ENCODE measurements at regions not wholly inside any gene's neighbourhood (a gene's known extent, or its start where the extent isn't known, plus 50 kb on each side); places are given as distances from the start of the nearest gene placed in this dataset.

DNA sequence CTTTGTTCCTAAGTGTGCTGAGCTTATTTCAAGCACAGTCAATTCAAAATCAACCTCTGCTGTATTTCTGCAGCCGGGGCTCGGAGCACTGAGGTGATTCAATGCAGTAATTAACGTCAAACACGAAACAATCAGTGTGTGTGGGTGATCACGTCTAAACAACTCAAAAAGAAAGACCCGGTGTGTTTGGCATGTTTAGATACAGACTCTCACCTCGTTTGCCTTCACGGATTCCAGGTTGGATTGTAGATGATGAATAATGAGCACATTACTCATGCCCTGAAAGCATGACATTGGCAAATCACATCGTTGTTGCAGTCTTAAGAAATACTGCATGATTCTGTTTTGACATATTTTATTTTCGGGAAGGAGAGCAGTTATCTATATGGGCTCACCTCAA lies 231.0 kb downstream of the QKI start:
- Histone ChIP-seq H3K4me3 (ENCODE audit: low read length) (no peak overlapping the region), H3K9ac (ENCODE audit: low read length) (no peak overlapping the region), H3K4me2 (ENCODE audit: low read length) (no peak overlapping the region), H3K79me2 (replicated peaks; ENCODE audit: insufficient read depth, low read length) (no peaks in the 10 kb centered on the region), H3K27ac (ENCODE audit: low read length) (no peak overlapping the region), H3K27me3 (ENCODE audit: insufficient read depth, low read depth, low read length) (no peaks in the 10 kb centered on the region), H4K20me1 (ENCODE audit: insufficient read depth) (no peaks in the 10 kb centered on the region), H2AFZ (ENCODE audit: low read depth, low read length) (no peak overlapping the region), H3K9me2 (ENCODE audit: insufficient read depth, low read length) (no peaks in the 10 kb centered on the region), H3K36me3 (ENCODE audit: insufficient read depth, low read length) (no peaks in the 10 kb centered on the region), H3K9me3 (ENCODE audit: low read length) (no peaks in the 10 kb centered on the region), H3F3A (ENCODE audit: insufficient read depth, low read length, poor library complexity, severe bottlenecking) (no peaks in the 10 kb centered on the region)
- TF ChIP-seq, protein P1, sequence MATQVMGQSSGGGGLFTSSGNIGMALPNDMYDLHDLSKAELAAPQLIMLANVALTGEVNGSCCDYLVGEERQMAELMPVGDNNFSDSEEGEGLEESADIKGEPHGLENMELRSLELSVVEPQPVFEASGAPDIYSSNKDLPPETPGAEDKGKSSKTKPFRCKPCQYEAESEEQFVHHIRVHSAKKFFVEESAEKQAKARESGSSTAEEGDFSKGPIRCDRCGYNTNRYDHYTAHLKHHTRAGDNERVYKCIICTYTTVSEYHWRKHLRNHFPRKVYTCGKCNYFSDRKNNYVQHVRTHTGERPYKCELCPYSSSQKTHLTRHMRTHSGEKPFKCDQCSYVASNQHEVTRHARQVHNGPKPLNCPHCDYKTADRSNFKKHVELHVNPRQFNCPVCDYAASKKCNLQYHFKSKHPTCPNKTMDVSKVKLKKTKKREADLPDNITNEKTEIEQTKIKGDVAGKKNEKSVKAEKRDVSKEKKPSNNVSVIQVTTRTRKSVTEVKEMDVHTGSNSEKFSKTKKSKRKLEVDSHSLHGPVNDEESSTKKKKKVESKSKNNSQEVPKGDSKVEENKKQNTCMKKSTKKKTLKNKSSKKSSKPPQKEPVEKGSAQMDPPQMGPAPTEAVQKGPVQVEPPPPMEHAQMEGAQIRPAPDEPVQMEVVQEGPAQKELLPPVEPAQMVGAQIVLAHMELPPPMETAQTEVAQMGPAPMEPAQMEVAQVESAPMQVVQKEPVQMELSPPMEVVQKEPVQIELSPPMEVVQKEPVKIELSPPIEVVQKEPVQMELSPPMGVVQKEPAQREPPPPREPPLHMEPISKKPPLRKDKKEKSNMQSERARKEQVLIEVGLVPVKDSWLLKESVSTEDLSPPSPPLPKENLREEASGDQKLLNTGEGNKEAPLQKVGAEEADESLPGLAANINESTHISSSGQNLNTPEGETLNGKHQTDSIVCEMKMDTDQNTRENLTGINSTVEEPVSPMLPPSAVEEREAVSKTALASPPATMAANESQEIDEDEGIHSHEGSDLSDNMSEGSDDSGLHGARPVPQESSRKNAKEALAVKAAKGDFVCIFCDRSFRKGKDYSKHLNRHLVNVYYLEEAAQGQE (IDR thresholded peaks at IDR 0.05; ENCODE audit: borderline replicate concordance) = no peak
- TF ChIP-seq, protein P2, sequence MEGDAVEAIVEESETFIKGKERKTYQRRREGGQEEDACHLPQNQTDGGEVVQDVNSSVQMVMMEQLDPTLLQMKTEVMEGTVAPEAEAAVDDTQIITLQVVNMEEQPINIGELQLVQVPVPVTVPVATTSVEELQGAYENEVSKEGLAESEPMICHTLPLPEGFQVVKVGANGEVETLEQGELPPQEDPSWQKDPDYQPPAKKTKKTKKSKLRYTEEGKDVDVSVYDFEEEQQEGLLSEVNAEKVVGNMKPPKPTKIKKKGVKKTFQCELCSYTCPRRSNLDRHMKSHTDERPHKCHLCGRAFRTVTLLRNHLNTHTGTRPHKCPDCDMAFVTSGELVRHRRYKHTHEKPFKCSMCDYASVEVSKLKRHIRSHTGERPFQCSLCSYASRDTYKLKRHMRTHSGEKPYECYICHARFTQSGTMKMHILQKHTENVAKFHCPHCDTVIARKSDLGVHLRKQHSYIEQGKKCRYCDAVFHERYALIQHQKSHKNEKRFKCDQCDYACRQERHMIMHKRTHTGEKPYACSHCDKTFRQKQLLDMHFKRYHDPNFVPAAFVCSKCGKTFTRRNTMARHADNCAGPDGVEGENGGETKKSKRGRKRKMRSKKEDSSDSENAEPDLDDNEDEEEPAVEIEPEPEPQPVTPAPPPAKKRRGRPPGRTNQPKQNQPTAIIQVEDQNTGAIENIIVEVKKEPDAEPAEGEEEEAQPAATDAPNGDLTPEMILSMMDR (IDR thresholded peaks at IDR 0.05; ENCODE audit: poor library complexity, severe bottlenecking) = no peak
- TF ChIP-seq RAD21 (conservative IDR thresholded peaks at IDR 0.05) = no peak
- peak; percentile 80 for TF ChIP-seq POLR2AphosphoS5 (IDR thresholded peaks at IDR 0.05)
- TF ChIP-seq TAF1 (IDR thresholded peaks at IDR 0.05; ENCODE audit: low read depth) = no peak
- TF ChIP-seq SMC3 (conservative IDR thresholded peaks at IDR 0.05; ENCODE audit: poor library complexity) = no peak
- no peak for TF ChIP-seq EZH2 (IDR thresholded peaks at IDR 0.05; ENCODE audit: borderline replicate concordance, insufficient read depth, low read length, poor library complexity, severe bottlenecking)

DNA sequence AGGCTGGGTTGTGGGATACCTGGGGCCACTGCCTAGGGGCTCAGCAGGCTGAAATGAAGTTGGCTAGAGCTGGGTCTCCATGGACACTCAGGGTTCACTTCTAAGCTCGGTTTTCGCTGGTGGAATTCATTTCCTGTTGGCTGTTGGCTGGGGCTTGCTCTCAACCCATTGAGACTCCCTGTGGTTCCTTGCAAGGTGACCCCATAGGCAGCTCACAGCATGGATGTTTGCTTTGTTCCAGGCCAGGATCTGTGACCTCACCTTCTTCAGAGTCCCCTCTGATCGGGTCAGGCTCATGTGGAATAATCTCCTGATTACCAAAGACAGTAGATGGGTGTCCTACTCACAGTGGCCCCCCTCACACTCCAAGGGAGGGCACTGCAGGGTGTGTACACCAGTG lies 229.3 kb downstream of the QKI start:
- Histone ChIP-seq H4K20me1 (ENCODE audit: insufficient read depth) (no peaks in the 10 kb centered on the region), H3F3A (ENCODE audit: insufficient read depth, low read length, poor library complexity, severe bottlenecking) (no peaks in the 10 kb centered on the region), H3K4me3 (ENCODE audit: low read length) (no peak overlapping the region), H3K79me2 (replicated peaks; ENCODE audit: insufficient read depth, low read length) (no peaks in the 10 kb centered on the region), H3K4me2 (ENCODE audit: low read length) (no peak overlapping the region), H3K27me3 (ENCODE audit: insufficient read depth, low read depth, low read length) (no peaks in the 10 kb centered on the region), H3K9me2 (ENCODE audit: insufficient read depth, low read length) (no peaks in the 10 kb centered on the region), H3K9ac (ENCODE audit: low read length) (no peak overlapping the region), H3K27ac (ENCODE audit: low read length) (no peak overlapping the region), H3K36me3 (ENCODE audit: insufficient read depth, low read length) (no peaks in the 10 kb centered on the region), H2AFZ (ENCODE audit: low read depth, low read length) (no peak overlapping the region), H3K9me3 (ENCODE audit: low read length) (no peaks in the 10 kb centered on the region)
- TF ChIP-seq, protein P1 (IDR thresholded peaks at IDR 0.05; ENCODE audit: borderline replicate concordance) = no peak
- no peak for TF ChIP-seq SMC3 (conservative IDR thresholded peaks at IDR 0.05; ENCODE audit: poor library complexity)
- TF ChIP-seq EZH2 (IDR thresholded peaks at IDR 0.05; ENCODE audit: borderline replicate concordance, insufficient read depth, low read length, poor library complexity, severe bottlenecking) = no peak
- no peak for TF ChIP-seq TAF1 (IDR thresholded peaks at IDR 0.05; ENCODE audit: low read depth)
- TF ChIP-seq RAD21 (conservative IDR thresholded peaks at IDR 0.05) = no peak
- TF ChIP-seq EP300 (conservative IDR thresholded peaks at IDR 0.05; ENCODE audit: poor library complexity, severe bottlenecking) = no peak
- no peak for TF ChIP-seq MXI1 (conservative IDR thresholded peaks at IDR 0.05; ENCODE audit: poor library complexity, severe bottlenecking)

Measured in neural cell (in vitro differentiated cells).